HEK293 (cell line): ENCODE measurements at regions not wholly inside any gene's neighbourhood (a gene's known extent, or its start where the extent isn't known, plus 50 kb on each side); places are given as distances from the start of the nearest gene placed in this dataset.
A peak's percentile ranks its signal among the peaks of the same experiment; 100 is the strongest.

Experiments used
- CTCF ChIA-PET: fragments of 350-600 bp; formaldehyde crosslinking; extraction: SDS; loops from one replicate; lab custom pipeline; 2021; ENCODE audit warnings: antibody characterized with exemption; lab: Yijun Ruan, JAX
- POLR2A ChIA-PET: fragments of 300-600 bp; formaldehyde crosslinking; extraction: SDS; loops from one replicate; lab custom pipeline; 2020; ENCODE audit warnings: antibody characterized with exemption, inconsistent platforms; lab: Yijun Ruan, JAX
- H3K27ac ChIP-seq: fragments of 200-500 bp; sonication (Bioruptor generic); 2 replicates; pipeline ENCODE4 v1.5.1; 2014; ENCODE audit warnings: low read depth, low read length, control low read depth, inconsistent platforms; ENCODE audit errors: extremely low read depth
- H3K36me3 ChIP-seq, 2 experiments: fragments of 200-500 bp in 1 of 2; sonication (Bioruptor generic) in 1 of 2; 1 replicate in 1 of 2; 2 replicates in 1 of 2; pipeline ENCODE4 v1.5.1; 2014 to 2017; ENCODE audit warnings: inconsistent platforms in 2 of 2, low read length in 2 of 2; ENCODE audit not compliant: control insufficient read depth in 2 of 2, insufficient read depth in 1 of 2
- H3K4me1 ChIP-seq: fragments of 200-500 bp; sonication (Bioruptor generic); 2 replicates; pipeline ENCODE4 v1.5.1; 2014; ENCODE audit warnings: mild to moderate bottlenecking, low read length, inconsistent platforms; ENCODE audit not compliant: control insufficient read depth, insufficient read depth
- H3K4me3 ChIP-seq: 2 replicates; pipeline ENCODE4 v1.5.1; 2011; ENCODE audit warnings: low read depth, mild to moderate bottlenecking, control low read depth, low read length, moderate library complexity
- H3K9me3 ChIP-seq: fragments of 200-500 bp; sonication (Bioruptor generic); 2 replicates; pipeline ENCODE4 v1.5.1; 2014; ENCODE audit warnings: low read depth, low read length, inconsistent platforms; ENCODE audit not compliant: control insufficient read depth, insufficient read depth
- HIC1 ChIP-seq: fragments of 450-650 bp; formaldehyde crosslinking; IDR thresholded peaks from 2 replicates; pipeline ENCODE4 v1.5.1; 2016; ENCODE audit warnings: missing biosample characterization, missing genetic modification characterization
- HOXA7 ChIP-seq: sonication (generic); formaldehyde crosslinking; IDR thresholded peaks from 2 replicates; pipeline ENCODE4 v1.8.1; 2022; ENCODE audit warnings: missing genetic modification reagents, borderline replicate concordance
- KLF8 ChIP-seq: fragments of 450-650 bp; formaldehyde crosslinking; IDR thresholded peaks from 2 replicates; pipeline ENCODE4 v1.5.1; 2016; ENCODE audit warnings: missing biosample characterization, missing genetic modification characterization
- PBX3 ChIP-seq: sonication (generic); formaldehyde crosslinking; IDR thresholded peaks from 2 replicates; pipeline ENCODE4 v1.8.1; 2022; ENCODE audit warnings: mild to moderate bottlenecking, moderate library complexity, missing genetic modification reagents
- TRIM28 ChIP-seq: IDR thresholded peaks from 2 replicates; pipeline ENCODE4 v1.6.1; 2011; ENCODE audit warnings: low read length, control low read depth, borderline replicate concordance
- YY2 ChIP-seq: fragments of 450-650 bp; formaldehyde crosslinking; IDR thresholded peaks from 2 replicates; pipeline ENCODE4 v1.5.1; 2016; ENCODE audit warnings: missing biosample characterization, missing genetic modification characterization
- ZBTB17 ChIP-seq: fragments of 450-650 bp; formaldehyde crosslinking; IDR thresholded peaks from 2 replicates; pipeline ENCODE4 v1.5.1; 2016; ENCODE audit warnings: missing biosample characterization, missing genetic modification characterization
- ZNF202 ChIP-seq: fragments of 450-650 bp; formaldehyde crosslinking; IDR thresholded peaks from 2 replicates; pipeline ENCODE4 v1.5.1; 2016; ENCODE audit warnings: missing biosample characterization, missing genetic modification characterization, borderline replicate concordance
- ZNF488 ChIP-seq: fragments of 450-650 bp; formaldehyde crosslinking; IDR thresholded peaks from 2 replicates; pipeline ENCODE4 v1.5.1; 2016; ENCODE audit warnings: missing biosample characterization, missing genetic modification characterization
- ZNF549 ChIP-seq: fragments of 450-650 bp; IDR thresholded peaks from 2 replicates; pipeline ENCODE4 v1.5.1; 2018; ENCODE audit warnings: missing biosample characterization, missing genetic modification characterization, mild to moderate bottlenecking, inconsistent platforms, moderate library complexity
- ZNF654 ChIP-seq: fragments of 450-650 bp; formaldehyde crosslinking; IDR thresholded peaks from 2 replicates; pipeline ENCODE4 v1.5.1; 2016; ENCODE audit warnings: low read depth, missing biosample characterization, missing genetic modification characterization
- ZNF660 ChIP-seq: fragments of 450-650 bp; IDR thresholded peaks from 2 replicates; pipeline ENCODE4 v1.5.1; 2018; ENCODE audit warnings: missing biosample characterization, mild to moderate bottlenecking, missing genetic modification characterization
- TF ChIP-seq, protein P1 (sequence below): fragments of 450-650 bp; formaldehyde crosslinking; IDR thresholded peaks from 2 replicates; pipeline ENCODE4 v1.5.1; 2016; ENCODE audit warnings: missing biosample characterization, missing genetic modification characterization
- TF ChIP-seq, protein P2 (sequence below): fragments of 450-650 bp; IDR thresholded peaks from 2 replicates; pipeline ENCODE4 v1.5.1; 2018; ENCODE audit warnings: missing biosample characterization, missing genetic modification characterization

DNA sequence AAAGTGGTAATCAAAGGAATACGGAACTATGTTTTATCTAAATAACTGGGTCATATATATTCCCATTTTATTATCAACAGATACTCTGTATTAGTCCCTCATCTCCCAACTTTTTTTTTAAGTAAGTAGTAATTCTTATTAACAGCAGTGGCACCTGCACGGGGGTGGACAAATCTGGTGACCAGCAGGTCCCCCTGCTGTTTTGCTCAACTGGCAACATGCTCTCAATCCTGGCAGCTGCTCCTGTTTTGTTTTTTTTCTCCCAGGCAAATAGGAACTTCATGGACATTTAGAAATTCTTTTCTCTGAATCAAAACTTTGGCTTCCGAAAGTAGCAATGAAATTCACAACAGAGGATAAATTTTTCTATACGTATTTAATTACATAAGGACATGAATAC, 193.5 kb downstream of the SS18 start (continued):
- no peak for TF ChIP-seq ZBTB17 (tag by site-specific recombination)

DNA sequence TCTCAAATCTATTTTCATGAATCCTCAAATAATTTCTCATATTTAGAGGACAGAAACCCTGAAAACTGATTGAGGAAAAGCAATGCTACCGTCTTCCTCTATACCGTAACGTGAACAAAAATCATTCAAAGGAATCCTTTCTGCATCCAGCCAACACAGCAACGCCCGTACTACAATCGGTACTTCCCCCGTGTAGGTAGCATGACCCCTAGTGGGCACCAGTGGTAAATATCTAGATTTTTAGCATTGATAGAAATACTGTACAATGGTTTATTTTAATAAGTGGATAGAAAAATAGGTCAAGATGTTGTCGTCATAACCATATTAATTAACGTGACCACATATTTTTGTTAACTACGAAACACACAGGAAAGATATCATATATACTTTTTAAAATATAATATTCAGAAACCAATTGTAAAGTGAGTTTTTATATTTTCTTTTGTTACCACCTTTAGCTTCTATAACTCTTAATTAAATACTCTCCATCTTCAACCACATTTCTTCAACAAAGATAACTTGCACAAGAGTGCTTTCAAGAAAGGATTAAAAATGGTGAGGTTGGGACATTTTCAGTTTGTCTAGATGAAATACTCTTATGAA, 194.1 kb downstream of the SS18 start:
- Histone ChIP-seq H3K4me1 (no peaks in the 10 kb centered on the region), H3K9me3 (no peaks in the 10 kb centered on the region), H3K36me3 (no peaks in the 10 kb centered on the region), H3K4me3 (no peak overlapping the region), H3K27ac (no peak overlapping the region)
- POLR2A ChIA-PET: no interaction called here
- CTCF ChIA-PET: interaction anchor here (0.6 to 1.8 kb wide), 11 partner anchors 11 to 1303 kb away, joined by 3 to 7 read pairs (median 4); no protein-coding TSS in a partner anchor
- TF ChIP-seq ZNF549 (tag by site-specific recombination) (no peak), ZNF654 (tag by site-specific recombination) (peak; percentile 57), TRIM28 (peak; percentile 60; the same call in 1 of the 2 replicates)
- TF ChIP-seq, protein P1, sequence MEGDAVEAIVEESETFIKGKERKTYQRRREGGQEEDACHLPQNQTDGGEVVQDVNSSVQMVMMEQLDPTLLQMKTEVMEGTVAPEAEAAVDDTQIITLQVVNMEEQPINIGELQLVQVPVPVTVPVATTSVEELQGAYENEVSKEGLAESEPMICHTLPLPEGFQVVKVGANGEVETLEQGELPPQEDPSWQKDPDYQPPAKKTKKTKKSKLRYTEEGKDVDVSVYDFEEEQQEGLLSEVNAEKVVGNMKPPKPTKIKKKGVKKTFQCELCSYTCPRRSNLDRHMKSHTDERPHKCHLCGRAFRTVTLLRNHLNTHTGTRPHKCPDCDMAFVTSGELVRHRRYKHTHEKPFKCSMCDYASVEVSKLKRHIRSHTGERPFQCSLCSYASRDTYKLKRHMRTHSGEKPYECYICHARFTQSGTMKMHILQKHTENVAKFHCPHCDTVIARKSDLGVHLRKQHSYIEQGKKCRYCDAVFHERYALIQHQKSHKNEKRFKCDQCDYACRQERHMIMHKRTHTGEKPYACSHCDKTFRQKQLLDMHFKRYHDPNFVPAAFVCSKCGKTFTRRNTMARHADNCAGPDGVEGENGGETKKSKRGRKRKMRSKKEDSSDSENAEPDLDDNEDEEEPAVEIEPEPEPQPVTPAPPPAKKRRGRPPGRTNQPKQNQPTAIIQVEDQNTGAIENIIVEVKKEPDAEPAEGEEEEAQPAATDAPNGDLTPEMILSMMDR (tag by site-specific recombination): peak; percentile 9; the same call in 1 of the 2 replicates

- no peak overlapping the region for H3K4me3 ChIP-seq
- POLR2A ChIA-PET: no interaction called here
- H3K27ac ChIP-seq: no peak overlapping the region
- H3K36me3 ChIP-seq: no peaks in the 10 kb centered on the region
- TF ChIP-seq YY2 (tag by site-specific recombination) (no peak), ZNF202 (tag by site-specific recombination) (no peak), PBX3 (CRISPR knock-in tag) (no peak), ZNF660 (tag by site-specific recombination) (no peak), HIC1 (tag by site-specific recombination) (no peak), ZNF488 (tag by site-specific recombination) (no peak), KLF8 (tag by site-specific recombination) (no peak), HOXA7 (no peak)
- TF ChIP-seq, protein P2, sequence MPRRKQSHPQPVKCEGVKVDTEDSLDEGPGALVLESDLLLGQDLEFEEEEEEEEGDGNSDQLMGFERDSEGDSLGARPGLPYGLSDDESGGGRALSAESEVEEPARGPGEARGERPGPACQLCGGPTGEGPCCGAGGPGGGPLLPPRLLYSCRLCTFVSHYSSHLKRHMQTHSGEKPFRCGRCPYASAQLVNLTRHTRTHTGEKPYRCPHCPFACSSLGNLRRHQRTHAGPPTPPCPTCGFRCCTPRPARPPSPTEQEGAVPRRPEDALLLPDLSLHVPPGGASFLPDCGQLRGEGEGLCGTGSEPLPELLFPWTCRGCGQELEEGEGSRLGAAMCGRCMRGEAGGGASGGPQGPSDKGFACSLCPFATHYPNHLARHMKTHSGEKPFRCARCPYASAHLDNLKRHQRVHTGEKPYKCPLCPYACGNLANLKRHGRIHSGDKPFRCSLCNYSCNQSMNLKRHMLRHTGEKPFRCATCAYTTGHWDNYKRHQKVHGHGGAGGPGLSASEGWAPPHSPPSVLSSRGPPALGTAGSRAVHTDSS (tag by site-specific recombination): no peak
- H3K4me1 ChIP-seq: no peaks in the 10 kb centered on the region
- H3K9me3 ChIP-seq: no peaks in the 10 kb centered on the region
- CTCF ChIA-PET: interaction anchor here (0.6 to 1.9 kb wide), 12 partner anchors 19 to 1314 kb away, joined by 3 to 8 read pairs (median 3); no protein-coding TSS in a partner anchor
Observed at GRCh38 chr18:25895518-25895917, 194.9 kb downstream of the SS18 start.
